Neural progenitor cell (in vitro differentiated cells): ENCODE measurements at regions not wholly inside any gene's neighbourhood (a gene's known extent, or its start where the extent isn't known, plus 50 kb on each side); places are given as distances from the start of the nearest gene placed in this dataset.

Experiments used
- EZH2phosphoT487 ChIP-seq: fragments of 200-600 bp; sonication (generic); IDR thresholded peaks from 2 replicates; pipeline ENCODE4 v1.6.1; 2017; ENCODE audit warnings: antibody characterized with exemption
- TF ChIP-seq, protein P1 (sequence below): fragments of 200-600 bp; sonication (generic); IDR thresholded peaks from 2 replicates; pipeline ENCODE4 v1.5.1; 2017; ENCODE audit warnings: antibody characterized with exemption, mild to moderate bottlenecking

DNA sequence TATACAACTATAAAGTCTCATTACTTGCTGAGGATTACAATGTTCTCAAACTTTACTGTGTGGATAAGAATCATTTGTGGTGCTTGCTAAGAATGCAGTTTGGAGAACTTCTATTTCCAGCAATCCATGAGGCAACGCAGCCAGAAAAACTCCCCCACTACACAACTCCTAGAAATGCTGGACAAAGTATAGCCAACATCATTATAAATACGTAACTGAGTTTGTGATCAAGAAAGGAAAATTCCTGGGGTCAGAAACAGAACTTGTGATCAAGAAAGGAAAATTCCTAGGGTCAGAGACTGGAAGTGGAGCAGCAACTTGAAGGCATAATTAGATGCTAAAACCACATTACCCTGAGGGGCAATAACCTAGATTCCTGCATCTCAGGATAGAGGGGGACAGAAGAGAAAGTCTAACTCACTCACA, 81.1 kb downstream of the MAT2B start:
- TF ChIP-seq EZH2phosphoT487, result no peak
- TF ChIP-seq, protein P1, sequence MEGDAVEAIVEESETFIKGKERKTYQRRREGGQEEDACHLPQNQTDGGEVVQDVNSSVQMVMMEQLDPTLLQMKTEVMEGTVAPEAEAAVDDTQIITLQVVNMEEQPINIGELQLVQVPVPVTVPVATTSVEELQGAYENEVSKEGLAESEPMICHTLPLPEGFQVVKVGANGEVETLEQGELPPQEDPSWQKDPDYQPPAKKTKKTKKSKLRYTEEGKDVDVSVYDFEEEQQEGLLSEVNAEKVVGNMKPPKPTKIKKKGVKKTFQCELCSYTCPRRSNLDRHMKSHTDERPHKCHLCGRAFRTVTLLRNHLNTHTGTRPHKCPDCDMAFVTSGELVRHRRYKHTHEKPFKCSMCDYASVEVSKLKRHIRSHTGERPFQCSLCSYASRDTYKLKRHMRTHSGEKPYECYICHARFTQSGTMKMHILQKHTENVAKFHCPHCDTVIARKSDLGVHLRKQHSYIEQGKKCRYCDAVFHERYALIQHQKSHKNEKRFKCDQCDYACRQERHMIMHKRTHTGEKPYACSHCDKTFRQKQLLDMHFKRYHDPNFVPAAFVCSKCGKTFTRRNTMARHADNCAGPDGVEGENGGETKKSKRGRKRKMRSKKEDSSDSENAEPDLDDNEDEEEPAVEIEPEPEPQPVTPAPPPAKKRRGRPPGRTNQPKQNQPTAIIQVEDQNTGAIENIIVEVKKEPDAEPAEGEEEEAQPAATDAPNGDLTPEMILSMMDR, result no peak
